ENCODE measurements at regions not wholly inside any gene's neighbourhood (a gene's known extent, or its start where the extent isn't known, plus 50 kb on each side); places are given as distances from the start of the nearest gene placed in this dataset.
"Not testable (repeated sequence)": the region's sequence is repeated elsewhere in the genome, so short reads cannot be mapped to it uniquely, and the experiment has no call there.

- TF ChIP-seq CTCF (IDR thresholded peaks at IDR 0.05; ENCODE audit: borderline replicate concordance, extremely low read depth, insufficient read depth): no peak
- Histone ChIP-seq H3K4me3 (ENCODE audit: low read length in 3 of 3) (no peak overlapping the region), H3K4me1 (ENCODE audit: control insufficient read depth in 2 of 3, insufficient read depth in 2 of 3, low read depth in 1 of 3, low read length in 3 of 3) (no peaks in the 10 kb centered on the region), H3K9ac (ENCODE audit: low read length in 3 of 3) (no peak overlapping the region), H3K9me3 (ENCODE audit: control insufficient read depth in 2 of 3, insufficient read depth in 1 of 3, low read length in 3 of 3) (no peaks in the 10 kb centered on the region), H3K36me3 (ENCODE audit: control insufficient read depth in 2 of 3, insufficient read depth in 3 of 3, low read length in 3 of 3) (no peaks in the 10 kb centered on the region), H3K27ac (ENCODE audit: low read depth in 2 of 2, low read length in 2 of 2) (no peak overlapping the region), H3K27me3 (ENCODE audit: control insufficient read depth, insufficient read depth, low read length) (no peaks in the 10 kb centered on the region)
- intact Hi-C loops (cut with DNase I): no loop called here
- DNase-seq (no peak), FAIRE-seq (no peak)
Measured at GRCh38 chr3:21195203-21195602, 555.8 kb downstream of the ZNF385D start.

GRCh38 chr3:21194036-21194435, 557.0 kb downstream of the ZNF385D start:
- H3K9ac ChIP-seq (ENCODE audit: low read length in 3 of 3); H3K4me1 ChIP-seq (ENCODE audit: control insufficient read depth in 2 of 3, insufficient read depth in 2 of 3, low read depth in 1 of 3, low read length in 3 of 3); H3K36me3 ChIP-seq (ENCODE audit: control insufficient read depth in 2 of 3, insufficient read depth in 3 of 3, low read length in 3 of 3); FAIRE-seq; H3K9me3 ChIP-seq (ENCODE audit: control insufficient read depth in 2 of 3, insufficient read depth in 1 of 3, low read length in 3 of 3); H3K4me3 ChIP-seq (ENCODE audit: low read length in 3 of 3); H3K27ac ChIP-seq (ENCODE audit: low read depth in 2 of 2, low read length in 2 of 2); intact Hi-C loops (cut with DNase I); H3K27me3 ChIP-seq (ENCODE audit: control insufficient read depth, insufficient read depth, low read length); DNase-seq: not testable (repeated sequence)

GRCh38 chr3:21188459-21188858, 562.6 kb downstream of the ZNF385D start:
- H3K9me3 ChIP-seq (ENCODE audit: control insufficient read depth in 2 of 3, insufficient read depth in 1 of 3, low read length in 3 of 3): peaks cover 0 to 5% (median 0%) of the 10 kb centered on the region in 3 donors
- H3K27me3 ChIP-seq (ENCODE audit: control insufficient read depth, insufficient read depth, low read length): no peaks in the 10 kb centered on the region
- intact Hi-C loops (cut with DNase I): no loop called here
- H3K36me3 ChIP-seq (ENCODE audit: control insufficient read depth in 2 of 3, insufficient read depth in 3 of 3, low read length in 3 of 3): no peaks in the 10 kb centered on the region
- FAIRE-seq: no peak
- TF ChIP-seq CTCF (IDR thresholded peaks at IDR 0.05; ENCODE audit: borderline replicate concordance, extremely low read depth, insufficient read depth): no peak
- H3K27ac ChIP-seq (ENCODE audit: low read depth in 2 of 2, low read length in 2 of 2): no peak overlapping the region
- no peaks in the 10 kb centered on the region for H3K4me1 ChIP-seq (ENCODE audit: control insufficient read depth in 2 of 3, insufficient read depth in 2 of 3, low read depth in 1 of 3, low read length in 3 of 3)
- DNase-seq: no peak
- H3K9ac ChIP-seq (ENCODE audit: low read length in 3 of 3): no peak overlapping the region
- no peak overlapping the region for H3K4me3 ChIP-seq (ENCODE audit: low read length in 3 of 3)

- FAIRE-seq: no peak
- H3K36me3 ChIP-seq (ENCODE audit: control insufficient read depth in 2 of 3, insufficient read depth in 3 of 3, low read length in 3 of 3): no peaks in the 10 kb centered on the region
- intact Hi-C loops (cut with DNase I): no loop called here
Measured at GRCh38 chr3:21185816-21186314, 565.1 kb downstream of the ZNF385D start.

More at GRCh38 chr3:21185816-21186314, 565.1 kb downstream of the ZNF385D start:
- Histone ChIP-seq H3K4me1 (ENCODE audit: control insufficient read depth in 2 of 3, insufficient read depth in 2 of 3, low read depth in 1 of 3, low read length in 3 of 3) (no peaks in the 10 kb centered on the region), H3K4me3 (ENCODE audit: low read length in 3 of 3) (no peak overlapping the region), H3K27me3 (ENCODE audit: control insufficient read depth, insufficient read depth, low read length) (no peaks in the 10 kb centered on the region), H3K9ac (ENCODE audit: low read length in 3 of 3) (no peak overlapping the region), H3K27ac (ENCODE audit: low read depth in 2 of 2, low read length in 2 of 2) (no peak overlapping the region), H3K9me3 (ENCODE audit: control insufficient read depth in 2 of 3, insufficient read depth in 1 of 3, low read length in 3 of 3) (peaks cover 0 to 5% (median 0%) of the 10 kb centered on the region in 3 donors)
- no peak for TF ChIP-seq CTCF (IDR thresholded peaks at IDR 0.05; ENCODE audit: borderline replicate concordance, extremely low read depth, insufficient read depth)
- DNase-seq: no peak
